ENCODE measurements at regions not wholly inside any gene's neighbourhood (a gene's known extent, or its start where the extent isn't known, plus 50 kb on each side); places are given as distances from the start of the nearest gene placed in this dataset.

- DNase-seq (ENCODE audit: low read depth), result no peak
These were observed 194.1 kb downstream of the SP3 start for GRCh38 chr2:173770947-173771678.

GRCh38 chr2:173772205-173772604 is 193.0 kb downstream of the SP3 start:
- no peak for DNase-seq (ENCODE audit: low read depth)

GRCh38 chr2:173773076-173773475 is 192.1 kb downstream of the SP3 start:
- no peak for DNase-seq (ENCODE audit: low read depth)

- no peak for DNase-seq (ENCODE audit: low read depth)
These were observed 189.7 kb downstream of the SP3 start for GRCh38 chr2:173775440-173775839.

- no peak for DNase-seq (ENCODE audit: low read depth)
These were observed 182.5 kb downstream of the SP3 start for GRCh38 chr2:173782681-173783080.

- no peak for DNase-seq (ENCODE audit: low read depth)
These were observed 181.8 kb downstream of the SP3 start for GRCh38 chr2:173783382-173783781.

- no peak for DNase-seq (ENCODE audit: low read depth)
These were observed 179.4 kb downstream of the SP3 start for GRCh38 chr2:173785813-173786212.

GRCh38 chr2:173791502-173791901 is 173.7 kb downstream of the SP3 start:
- DNase-seq (ENCODE audit: low read depth), result no peak

- no peak for DNase-seq (ENCODE audit: low read depth)
These were observed 173.0 kb downstream of the SP3 start for GRCh38 chr2:173792166-173792565.

GRCh38 chr2:173792741-173793140 is 172.4 kb downstream of the SP3 start:
- DNase-seq (ENCODE audit: low read depth), result no peak

- DNase-seq (ENCODE audit: low read depth), result no peak
These were observed 171.2 kb downstream of the SP3 start for GRCh38 chr2:173793709-173794565.

- DNase-seq (ENCODE audit: low read depth), result no peak
These were observed 167.4 kb downstream of the SP3 start for GRCh38 chr2:173797586-173798263.

GRCh38 chr2:173802518-173802917 is 162.7 kb downstream of the SP3 start:
- DNase-seq (ENCODE audit: low read depth), result no peak

GRCh38 chr2:173803449-173803848 is 161.7 kb downstream of the SP3 start:
- no peak for DNase-seq (ENCODE audit: low read depth)

- no peak for DNase-seq (ENCODE audit: low read depth)
These were observed 158.4 kb downstream of the SP3 start for GRCh38 chr2:173806761-173807160.

- DNase-seq (ENCODE audit: low read depth), result no peak
These were observed 156.5 kb downstream of the SP3 start for GRCh38 chr2:173808718-173809117.

GRCh38 chr2:173812321-173812720 is 152.9 kb downstream of the SP3 start:
- no peak for DNase-seq (ENCODE audit: low read depth)

GRCh38 chr2:173814306-173814705 is 150.9 kb downstream of the SP3 start:
- DNase-seq (ENCODE audit: low read depth), result no peak

- no peak for DNase-seq (ENCODE audit: low read depth)
These were observed 149.4 kb downstream of the SP3 start for GRCh38 chr2:173815772-173816171.

- DNase-seq (ENCODE audit: low read depth), result no peak
These were observed 147.6 kb downstream of the SP3 start for GRCh38 chr2:173817582-173817981.

- no peak for DNase-seq (ENCODE audit: low read depth)
These were observed 146.9 kb downstream of the SP3 start for GRCh38 chr2:173818285-173818684.

GRCh38 chr2:173819852-173820251 is 145.3 kb downstream of the SP3 start:
- DNase-seq (ENCODE audit: low read depth), result no peak

- no peak for DNase-seq (ENCODE audit: low read depth)
These were observed 143.7 kb downstream of the SP3 start for GRCh38 chr2:173821451-173821850.
